Heart left ventricle (tissue), 13 donors: ENCODE measurements at regions not wholly inside any gene's neighbourhood (a gene's known extent, or its start where the extent isn't known, plus 50 kb on each side); places are given as distances from the start of the nearest gene placed in this dataset.

ENCODE experiments used
- CTCF ChIP-seq, 12 donors: fragments of 200-600 bp; sonication (generic) in 4 of 12; IDR thresholded peaks; one replicate each; pipeline versions ENCODE4 v1.5.0 to v1.8.0; 2018 to 2022; ENCODE audit warnings: antibody characterized with exemption in 12 of 12, mild to moderate bottlenecking in 5 of 12
- POLR2A ChIP-seq, 2 donors: fragments of 450-650 bp; IDR thresholded peaks; one replicate each; pipeline ENCODE4 v1.6.1; 2017; ENCODE audit warnings: antibody characterized with exemption in 2 of 2, mild to moderate bottlenecking in 2 of 2, moderate library complexity in 2 of 2
- donor health status: ischemic (EF 13 %, LVEDD 7.1; RV severe dilation, severe dysfunction).
- donor health status: DM: no; HTN: yes; CAD: no.
- donor health status: DM: no; HTN: no; CAD: no.
- donor health status: ischemic (EF 25% LVEDD 6.9; RV normal size, moderate dysfunction).
- donor health status: ischemic (EF 25% LVEDD 5.7; RV mildly dilated, moderate dysfunction).
- donor health status: ischemic (EF 35%, LVEDD 5.7; RV mildly dilated, moderate dysfunction).
- donor health status: nonischemic (EF 11% LVEDD 7.7; RV severe dilation, severe dysfunction).
- donor health status: DM: yes; HTN: yes; CAD: no.
- donor health status: PGD.
- donor health status: ischemic (EF 29% LVEDD 5.4; RV normal size, mild dysfunction).
- donor health status: nonischemic (EF 23%, LVEDD 6.1; RV moderate dilation, normal function).

GRCh38 chr22:20637750-20638506 lies 130.5 kb downstream of the MED15 start:
- TF ChIP-seq CTCF (IDR thresholded peaks at IDR 0.05) (no peak), POLR2A (IDR thresholded peaks at IDR 0.05) (no peak)
